OCI-LY3 (cell line): ENCODE measurements at regions not wholly inside any gene's neighbourhood (a gene's known extent, or its start where the extent isn't known, plus 50 kb on each side); places are given as distances from the start of the nearest gene placed in this dataset.

Experiments used
- CTCF ChIP-seq: fragments of 200-600, 300-600 bp; sonication (generic); IDR thresholded peaks from 2 replicates; pipeline ENCODE4 v1.5.1; 2014; ENCODE audit warnings: antibody characterized with exemption, low read length, low read depth
- EZH2phosphoT487 ChIP-seq: fragments of 200-600 bp; shearing (Covaris generic); IDR thresholded peaks from 2 replicates; pipeline ENCODE4 v1.6.1; 2018; ENCODE audit warnings: antibody characterized with exemption, mixed run types, low read depth

GRCh38 chr11:123318623-123319022, 111.4 kb upstream of the GRAMD1B start:
- TF ChIP-seq CTCF = no peak
- no peak for TF ChIP-seq EZH2phosphoT487
